NT2/D1 (cell line): ENCODE measurements at regions not wholly inside any gene's neighbourhood (a gene's known extent, or its start where the extent isn't known, plus 50 kb on each side); places are given as distances from the start of the nearest gene placed in this dataset.

Source experiments
- SUZ12 ChIP-seq: IDR thresholded peaks from 2 replicates; pipeline ENCODE4 v1.6.1; 2011; ENCODE audit not compliant: insufficient read length, insufficient read depth; ENCODE audit errors: extremely low read depth
- YY1 ChIP-seq: IDR thresholded peaks from 2 replicates; pipeline ENCODE4 v1.6.1; 2011; ENCODE audit not compliant: insufficient read length, insufficient read depth

DNA sequence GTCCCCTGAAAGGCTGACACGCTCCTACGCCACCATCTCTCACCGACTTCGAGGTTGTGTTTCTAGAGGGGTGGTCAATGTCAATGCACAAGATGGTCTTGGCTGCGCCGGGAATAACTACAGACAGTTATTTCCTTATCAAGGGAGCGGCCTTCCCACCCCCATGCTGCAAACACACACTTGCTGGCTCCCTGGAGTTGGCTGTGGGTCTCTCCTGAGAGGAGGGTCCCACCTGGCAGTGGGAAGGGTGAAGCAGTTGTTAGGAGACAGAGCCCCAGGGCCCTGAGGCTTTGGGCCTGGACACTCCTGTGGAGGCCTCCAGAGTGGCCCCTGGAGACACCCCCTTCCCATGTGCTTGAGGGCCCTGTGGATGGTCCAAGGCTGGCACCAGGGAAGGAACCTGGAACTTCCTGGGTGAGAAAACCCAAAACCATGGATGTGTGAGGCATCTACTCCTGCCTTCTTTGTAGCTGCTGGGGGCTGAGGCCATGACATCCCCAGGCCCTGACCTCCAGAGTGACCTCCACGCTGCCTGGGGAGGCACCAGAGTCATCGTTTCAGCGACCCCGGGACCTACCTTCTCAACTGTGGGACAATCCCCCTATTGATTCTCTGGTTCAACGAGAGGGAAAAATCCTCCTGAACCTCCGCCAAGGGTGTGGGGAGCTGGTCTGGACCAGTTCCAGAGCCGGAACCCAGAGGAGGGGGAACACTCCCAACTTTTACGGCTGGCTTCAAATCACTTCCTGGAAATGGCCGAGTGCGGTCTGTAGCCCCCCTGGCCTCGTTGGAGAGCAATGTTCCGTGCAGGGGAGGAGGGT is 101.1 kb upstream of the COL5A1 start:
- TF ChIP-seq YY1, result no peak
- TF ChIP-seq SUZ12, result no peak
